ENCODE measurements at regions not wholly inside any gene's neighbourhood (a gene's known extent, or its start where the extent isn't known, plus 50 kb on each side); places are given as distances from the start of the nearest gene placed in this dataset.

GRCh38 chr1:82451191-82451590 lies 650.5 kb downstream of the ADGRL2 start:
- no peak for TF ChIP-seq CTCF (conservative IDR thresholded peaks at IDR 0.05)
- TF ChIP-seq ZFX (IDR thresholded peaks at IDR 0.05) = no peak

All from C4-2B (cell line).